ENCODE measurements at regions not wholly inside any gene's neighbourhood (a gene's known extent, or its start where the extent isn't known, plus 50 kb on each side); places are given as distances from the start of the nearest gene placed in this dataset.

DNA sequence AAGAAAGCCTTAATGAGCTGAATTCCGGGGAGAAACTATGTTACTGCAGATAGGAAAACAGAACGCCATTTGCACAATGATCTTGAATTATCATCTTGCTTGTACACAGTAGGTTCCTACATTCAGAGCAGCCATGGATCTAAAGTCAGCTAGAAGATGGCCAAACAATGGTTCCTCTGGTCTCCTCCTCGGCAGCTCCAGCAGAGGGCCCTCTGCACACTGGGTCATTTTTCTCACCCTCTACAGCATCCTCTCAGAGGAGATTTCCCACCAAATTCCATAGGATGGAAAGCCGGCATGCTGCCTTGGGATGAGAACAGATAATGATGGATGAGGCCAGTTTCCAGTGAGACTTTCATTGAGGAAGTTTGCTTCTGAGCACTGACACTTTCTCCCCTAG lies 308.5 kb upstream of the NFE2L3 start:
- H3K27me3 ChIP-seq (ENCODE audit: insufficient read depth, low read length) = no peaks in the 10 kb centered on the region
- no peak for TF ChIP-seq YY1 (IDR thresholded peaks at IDR 0.05; ENCODE audit: extremely low read depth, insufficient replicate concordance, low read depth, low read length)
- no peak for TF ChIP-seq POLR2AphosphoS5 (IDR thresholded peaks at IDR 0.05; ENCODE audit: low read depth, low read length)
- TF ChIP-seq, protein P1, sequence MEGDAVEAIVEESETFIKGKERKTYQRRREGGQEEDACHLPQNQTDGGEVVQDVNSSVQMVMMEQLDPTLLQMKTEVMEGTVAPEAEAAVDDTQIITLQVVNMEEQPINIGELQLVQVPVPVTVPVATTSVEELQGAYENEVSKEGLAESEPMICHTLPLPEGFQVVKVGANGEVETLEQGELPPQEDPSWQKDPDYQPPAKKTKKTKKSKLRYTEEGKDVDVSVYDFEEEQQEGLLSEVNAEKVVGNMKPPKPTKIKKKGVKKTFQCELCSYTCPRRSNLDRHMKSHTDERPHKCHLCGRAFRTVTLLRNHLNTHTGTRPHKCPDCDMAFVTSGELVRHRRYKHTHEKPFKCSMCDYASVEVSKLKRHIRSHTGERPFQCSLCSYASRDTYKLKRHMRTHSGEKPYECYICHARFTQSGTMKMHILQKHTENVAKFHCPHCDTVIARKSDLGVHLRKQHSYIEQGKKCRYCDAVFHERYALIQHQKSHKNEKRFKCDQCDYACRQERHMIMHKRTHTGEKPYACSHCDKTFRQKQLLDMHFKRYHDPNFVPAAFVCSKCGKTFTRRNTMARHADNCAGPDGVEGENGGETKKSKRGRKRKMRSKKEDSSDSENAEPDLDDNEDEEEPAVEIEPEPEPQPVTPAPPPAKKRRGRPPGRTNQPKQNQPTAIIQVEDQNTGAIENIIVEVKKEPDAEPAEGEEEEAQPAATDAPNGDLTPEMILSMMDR (IDR thresholded peaks at IDR 0.05 in 2 of 3, conservative IDR thresholded peaks at IDR 0.05 in 1 of 3; ENCODE audit: borderline replicate concordance in 1 of 3, insufficient read depth in 1 of 3, low read depth in 2 of 3, low read length in 2 of 3) = peak in 2 of 3 experiments; percentile 21 to 36; a peak in 3 of 6 replicates
- H3K4me3 ChIP-seq (replicated peaks in 1 of 2; ENCODE audit: low read depth in 1 of 2, low read length in 2 of 2) = no peak overlapping the region
- ATAC-seq = peak; percentile 66
- ChIA-PET POLR2A (no interaction called here), CTCF (interaction anchor here (0.9 to 1.4 kb wide), 3 partner anchors 8 to 19 kb away, joined by 3 to 4 read pairs (median 3); no protein-coding TSS in a partner anchor), RAD21 (ENCODE audit: low non-redundant PET in 1 of 2, low total read pairs in 2 of 2, uncharacterized antibody in 2 of 2, unreplicated experiment in 2 of 2) (no interaction called here)
- no peak for DNase-seq (ENCODE audit: low read depth, low spot score)
- H3K9ac ChIP-seq (ENCODE audit: low read length) = no peak overlapping the region
- H3K9me2 ChIP-seq (ENCODE audit: insufficient read depth) = no peaks in the 10 kb centered on the region
- H2AFZ ChIP-seq (ENCODE audit: low read depth, low read length, poor library complexity, severe bottlenecking) = no peak overlapping the region
- no peaks in the 10 kb centered on the region for H4K20me1 ChIP-seq (ENCODE audit: insufficient read depth)
- H3K9me3 ChIP-seq (ENCODE audit: control insufficient read depth in 1 of 2, insufficient read depth in 1 of 2, low read depth in 1 of 2, low read length in 2 of 2) = no peaks in the 10 kb centered on the region
- 0 out of 4 replicates have a peak, but pooled peaks cover 0 to 4% of the 10 kb centered on the region in 2 experiments for H3K4me1 ChIP-seq (ENCODE audit: control insufficient read depth in 1 of 2, insufficient read depth in 2 of 2, low read length in 2 of 2)
- no peak overlapping the region for H3K4me2 ChIP-seq (ENCODE audit: low read length)
- intact Hi-C loops (cut with micrococcal nuclease) = no loop called here
- H3K27ac ChIP-seq (ENCODE audit: low read depth, low read length) = no peak overlapping the region
- no peaks in the 10 kb centered on the region for H3K79me2 ChIP-seq (ENCODE audit: insufficient read depth, low read length)
- H3K36me3 ChIP-seq (ENCODE audit: control insufficient read depth in 1 of 2, insufficient read depth in 2 of 2, low read length in 2 of 2) = no peaks in the 10 kb centered on the region
- no TSS peak for BruUV-seq (replicated peaks)

DNA sequence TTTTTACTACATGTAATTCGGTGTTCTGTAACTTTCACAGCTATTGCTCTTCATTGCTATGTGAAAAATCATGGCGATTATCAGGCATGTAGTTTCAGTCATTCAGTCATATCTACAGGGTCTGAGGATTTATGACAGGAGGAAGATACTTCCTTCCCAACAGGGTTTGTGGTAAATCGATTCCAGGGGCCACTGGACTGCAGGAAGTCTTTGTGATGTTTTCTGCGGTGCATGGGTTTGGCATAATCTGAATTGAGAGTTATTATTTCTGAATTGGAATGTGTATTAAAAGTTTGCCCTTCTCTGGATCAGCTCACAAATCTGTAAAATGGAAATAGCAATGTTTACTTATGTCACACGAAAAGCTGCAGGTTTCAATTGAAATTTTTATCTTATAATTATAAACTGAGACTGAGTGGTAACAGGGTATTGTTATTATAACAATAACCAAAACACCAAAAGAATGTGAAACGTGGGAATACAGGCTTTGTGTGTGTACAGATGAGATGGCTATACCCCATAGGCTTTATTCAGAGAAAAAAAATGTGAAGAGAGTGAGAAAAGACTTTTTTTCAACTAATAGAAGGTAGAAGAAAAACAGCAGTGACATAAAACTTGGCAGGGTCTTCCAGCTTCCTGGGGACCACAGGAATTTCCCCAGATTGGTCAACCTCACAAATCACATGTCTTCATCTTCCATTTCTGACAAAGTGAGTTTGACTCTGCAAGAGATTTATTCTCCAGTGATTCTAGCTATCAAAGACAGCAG lies 307.7 kb upstream of the NFE2L3 start:
- H3K27ac ChIP-seq (ENCODE audit: low read depth, low read length) = no peak overlapping the region
- no peaks in the 10 kb centered on the region for H3K36me3 ChIP-seq (ENCODE audit: control insufficient read depth in 1 of 2, insufficient read depth in 2 of 2, low read length in 2 of 2)
- H3K27me3 ChIP-seq (ENCODE audit: insufficient read depth, low read length) = no peaks in the 10 kb centered on the region
- no peak overlapping the region for H3K9ac ChIP-seq (ENCODE audit: low read length)
- H3K4me3 ChIP-seq (replicated peaks in 1 of 2; ENCODE audit: low read depth in 1 of 2, low read length in 2 of 2) = no peak overlapping the region
- H4K20me1 ChIP-seq (ENCODE audit: insufficient read depth) = no peaks in the 10 kb centered on the region
- no TSS peak for BruUV-seq (replicated peaks)
- DNase-seq (ENCODE audit: low read depth, low spot score) = no peak
- no peaks in the 10 kb centered on the region for H3K79me2 ChIP-seq (ENCODE audit: insufficient read depth, low read length)
- CTCF ChIA-PET = interaction anchor here (1.4 kb wide), 1 partner anchor 7 kb away, joined by 4 read pairs; no protein-coding TSS in a partner anchor
- H3K9me3 ChIP-seq (ENCODE audit: control insufficient read depth in 1 of 2, insufficient read depth in 1 of 2, low read depth in 1 of 2, low read length in 2 of 2) = no peaks in the 10 kb centered on the region
- H3K9me2 ChIP-seq (ENCODE audit: insufficient read depth) = no peaks in the 10 kb centered on the region
- 0 out of 4 replicates have a peak, but pooled peaks cover 0 to 4% of the 10 kb centered on the region in 2 experiments for H3K4me1 ChIP-seq (ENCODE audit: control insufficient read depth in 1 of 2, insufficient read depth in 2 of 2, low read length in 2 of 2)
- RAD21 ChIA-PET (ENCODE audit: low non-redundant PET in 1 of 2, low total read pairs in 2 of 2, uncharacterized antibody in 2 of 2, unreplicated experiment in 2 of 2) = no interaction called here
- H3K4me2 ChIP-seq (ENCODE audit: low read length) = no peak overlapping the region
- H2AFZ ChIP-seq (ENCODE audit: low read depth, low read length, poor library complexity, severe bottlenecking) = no peak overlapping the region
- ATAC-seq = no peak
- intact Hi-C loops (cut with micrococcal nuclease) = no loop called here
- POLR2A ChIA-PET = no interaction called here
- TF ChIP-seq SIN3A (IDR thresholded peaks at IDR 0.05; ENCODE audit: low read depth) (no peak), ZNF274 (IDR thresholded peaks at IDR 0.05; ENCODE audit: low read depth, low read length) (no peak), POLR2A (IDR thresholded peaks at IDR 0.05; ENCODE audit: borderline replicate concordance, extremely low read depth, insufficient read depth, insufficient read length) (no peak), JUND (IDR thresholded peaks at IDR 0.05) (no peak), SP1 (IDR thresholded peaks at IDR 0.05; ENCODE audit: low read depth) (no peak), EZH2 (IDR thresholded peaks at IDR 0.05) (no peak), EGR1 (IDR thresholded peaks at IDR 0.05; ENCODE audit: low read depth) (no peak), SRF (IDR thresholded peaks at IDR 0.05; ENCODE audit: low read depth) (no peak)
- TF ChIP-seq, protein P2, sequence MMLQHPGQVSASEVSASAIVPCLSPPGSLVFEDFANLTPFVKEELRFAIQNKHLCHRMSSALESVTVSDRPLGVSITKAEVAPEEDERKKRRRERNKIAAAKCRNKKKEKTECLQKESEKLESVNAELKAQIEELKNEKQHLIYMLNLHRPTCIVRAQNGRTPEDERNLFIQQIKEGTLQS (IDR thresholded peaks at IDR 0.05) = no peak
- TF ChIP-seq, protein P1 (IDR thresholded peaks at IDR 0.05 in 2 of 3, conservative IDR thresholded peaks at IDR 0.05 in 1 of 3; ENCODE audit: borderline replicate concordance in 1 of 3, insufficient read depth in 1 of 3, low read depth in 2 of 3, low read length in 2 of 3) = no peak
- TF ChIP-seq, protein P3, sequence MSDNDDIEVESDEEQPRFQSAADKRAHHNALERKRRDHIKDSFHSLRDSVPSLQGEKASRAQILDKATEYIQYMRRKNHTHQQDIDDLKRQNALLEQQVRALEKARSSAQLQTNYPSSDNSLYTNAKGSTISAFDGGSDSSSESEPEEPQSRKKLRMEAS (IDR thresholded peaks at IDR 0.05) = no peak

Data from HCT116 (cell line).